WTC11 (cell line): ENCODE measurements at regions not wholly inside any gene's neighbourhood (a gene's known extent, or its start where the extent isn't known, plus 50 kb on each side); places are given as distances from the start of the nearest gene placed in this dataset.

ENCODE experiments used
- ATAC-seq: fragments of 200-7000 bp; cut with Tn5 transposase; 2 replicates; pipeline ENCODE4 v1.10.0; 2021; ENCODE audit warnings: mild to moderate bottlenecking, moderate library complexity
- CTCF ChIA-PET: fragments of 300-600 bp; sonication (Branson Sonifier 250); formaldehyde crosslinking; loops from one replicate; lab custom pipeline; 2021; ENCODE audit warnings: antibody characterized with exemption; lab: Charles Lee
- POLR2A ChIA-PET: fragments of 350-600 bp; sonication (Branson Sonifier 250); formaldehyde crosslinking; loops from one replicate; lab custom pipeline; 2021; ENCODE audit warnings: antibody characterized with exemption; lab: Charles Lee
- DNase-seq: peaks from one replicate; pipeline ENCODE4 v3.0.0; 2021; ENCODE audit warnings: low spot score
- H3K27ac Mint-ChIP-seq: 2 replicates; pipeline ENCODE4 v1.8.0; 2021; ENCODE audit warnings: mixed read lengths
- H3K27me3 Mint-ChIP-seq: 2 replicates; pipeline ENCODE4 v1.8.0; 2021; ENCODE audit warnings: low read depth, mild to moderate bottlenecking, moderate library complexity, mixed read lengths
- H3K36me3 Mint-ChIP-seq: 2 replicates; pipeline ENCODE4 v1.8.0; 2021; ENCODE audit warnings: mixed read lengths
- H3K4me1 Mint-ChIP-seq: 2 replicates; pipeline ENCODE4 v1.8.0; 2022; ENCODE audit warnings: mixed read lengths
- H3K4me3 Mint-ChIP-seq: 2 replicates; pipeline ENCODE4 v1.8.0; 2021; ENCODE audit warnings: mild to moderate bottlenecking, moderate library complexity, mixed read lengths
- H3K9me3 Mint-ChIP-seq: 2 replicates; pipeline ENCODE4 v1.8.0; 2021; ENCODE audit warnings: mixed read lengths
- ATF6 ChIP-seq: sonication (generic); formaldehyde crosslinking; IDR thresholded peaks from 2 replicates; pipeline ENCODE4 v1.8.1; 2023; ENCODE audit warnings: mild to moderate bottlenecking, missing genetic modification reagents
- CDX4 ChIP-seq: fragments of 250-450 bp; sonication (Bioruptor Pico); IDR thresholded peaks from 2 replicates; pipeline ENCODE4 v1.9.0; 2021; ENCODE audit warnings: moderate library complexity, mild to moderate bottlenecking, inconsistent platforms, borderline replicate concordance
- CREB1 ChIP-seq: sonication (generic); formaldehyde crosslinking; IDR thresholded peaks from 2 replicates; pipeline ENCODE4 v1.8.0; 2023; ENCODE audit warnings: mild to moderate bottlenecking, missing genetic modification reagents
- CTCF ChIP-seq: fragments of 200-600 bp; IDR thresholded peaks from 2 replicates; pipeline ENCODE4 v1.8.0; 2022; ENCODE audit warnings: antibody characterized with exemption
- E2F5 ChIP-seq: sonication (generic); formaldehyde crosslinking; IDR thresholded peaks from 2 replicates; pipeline ENCODE4 v1.8.1; 2022; ENCODE audit warnings: mild to moderate bottlenecking, moderate library complexity, missing genetic modification reagents
- ETV6 ChIP-seq: sonication (generic); formaldehyde crosslinking; IDR thresholded peaks from 2 replicates; pipeline ENCODE4 v1.8.1; 2022; ENCODE audit warnings: mild to moderate bottlenecking, missing genetic modification reagents
- IRF2 ChIP-seq: sonication (generic); formaldehyde crosslinking; IDR thresholded peaks from 2 replicates; pipeline ENCODE4 v1.8.0; 2022; ENCODE audit warnings: low read depth, missing genetic modification reagents, borderline replicate concordance
- KAT7 ChIP-seq: sonication (generic); formaldehyde crosslinking; IDR thresholded peaks from 2 replicates; pipeline ENCODE4 v1.8.1; 2023; ENCODE audit warnings: missing genetic modification reagents, mild to moderate bottlenecking, borderline replicate concordance
- NFYB ChIP-seq: sonication (generic); formaldehyde crosslinking; conservative IDR thresholded peaks from 2 replicates; pipeline ENCODE4 v1.8.0; 2022; ENCODE audit warnings: low read depth, missing genetic modification reagents
- PREB ChIP-seq: sonication (generic); formaldehyde crosslinking; IDR thresholded peaks from 2 replicates; pipeline ENCODE4 v1.8.1; 2022; ENCODE audit warnings: mild to moderate bottlenecking, missing genetic modification reagents, moderate library complexity, borderline replicate concordance
- PRRX2 ChIP-seq: fragments of 250-450 bp; sonication (Bioruptor Pico); IDR thresholded peaks from 2 replicates; pipeline ENCODE4 v1.8.0; 2021; ENCODE audit warnings: mild to moderate bottlenecking
- ZBTB21 ChIP-seq: sonication (generic); formaldehyde crosslinking; IDR thresholded peaks from 2 replicates; pipeline ENCODE4 v1.8.1; 2023; ENCODE audit warnings: mild to moderate bottlenecking, missing genetic modification reagents, borderline replicate concordance
- ZMAT4 ChIP-seq: fragments of 250-450 bp; sonication (Bioruptor Pico); IDR thresholded peaks from 2 replicates; pipeline ENCODE4 v1.9.0; 2021; ENCODE audit warnings: mild to moderate bottlenecking
- ZNF263 ChIP-seq: sonication (generic); formaldehyde crosslinking; IDR thresholded peaks from 2 replicates; pipeline ENCODE4 v1.8.1; 2022; ENCODE audit warnings: low read depth, mild to moderate bottlenecking, moderate library complexity, missing genetic modification reagents

- Mint-ChIP-seq H3K9me3 (no peaks in the 10 kb centered on the region), H3K4me3 (no peak overlapping the region), H3K36me3 (no peaks in the 10 kb centered on the region), H3K27ac (no peak overlapping the region), H3K4me1 (peaks cover 61% of the 10 kb centered on the region), H3K27me3 (peaks cover 4% of the 10 kb centered on the region)
- peak; percentile 65 for TF ChIP-seq CTCF
- TF ChIP-seq E2F5 (CRISPR knock-in tag) = no peak
- DNase-seq (peak; percentile 65), ATAC-seq (peak; percentile 24; the same call in 1 of the 2 replicates)
- ChIA-PET POLR2A (no interaction called here), CTCF (interaction anchor here (0.6 kb wide), 1 partner anchor 391 kb away, joined by 3 read pairs; no protein-coding TSS in a partner anchor)
Measured at GRCh38 chr2:104412384-104412783, 441.5 kb upstream of the POU3F3 start.

GRCh38 chr2:104413890-104414289 lies 440.0 kb upstream of the POU3F3 start:
- ATAC-seq (no peak), DNase-seq (no peak)
- H3K4me3 Mint-ChIP-seq = no peak overlapping the region
- H3K4me1 Mint-ChIP-seq = peaks cover 47% of the 10 kb centered on the region
- no peaks in the 10 kb centered on the region for H3K36me3 Mint-ChIP-seq
- ChIA-PET CTCF (interaction anchor here (0.6 to 1.0 kb wide), 2 partner anchors 22 to 48 kb away, joined by 3 to 4 read pairs; no protein-coding TSS in a partner anchor), POLR2A (no interaction called here)
- TF ChIP-seq ETV6 (CRISPR knock-in tag) (no peak), NFYB (no peak), CREB1 (CRISPR knock-in tag) (no peak), IRF2 (CRISPR knock-in tag) (no peak), ATF6 (CRISPR knock-in tag) (no peak)
- H3K9me3 Mint-ChIP-seq = no peaks in the 10 kb centered on the region
- H3K27me3 Mint-ChIP-seq = peaks cover 4% of the 10 kb centered on the region
- no peak overlapping the region for H3K27ac Mint-ChIP-seq

- peak overlapping the region; percentile 23 for H3K4me3 Mint-ChIP-seq
- H3K9me3 Mint-ChIP-seq = no peaks in the 10 kb centered on the region
- no peaks in the 10 kb centered on the region for H3K36me3 Mint-ChIP-seq
- TF ChIP-seq PREB (CRISPR knock-in tag) (no peak), ZNF263 (CRISPR knock-in tag) (no peak), CDX4 (CRISPR knock-in tag) (no peak), KAT7 (CRISPR knock-in tag) (no peak), PRRX2 (no peak), ZMAT4 (CRISPR knock-in tag) (no peak), ZBTB21 (CRISPR knock-in tag) (no peak)
- DNase-seq (no peak), ATAC-seq (peak; percentile 74)
- ChIA-PET CTCF (interaction anchor here (1.3 kb wide), 1 partner anchor 337 kb away, joined by 4 read pairs; no protein-coding TSS in a partner anchor), POLR2A (no interaction called here)
- peaks cover 44% of the 10 kb centered on the region for H3K4me1 Mint-ChIP-seq
- peaks cover 4% of the 10 kb centered on the region for H3K27me3 Mint-ChIP-seq
- no peak overlapping the region for H3K27ac Mint-ChIP-seq
Measured at GRCh38 chr2:104415284-104415683, 438.6 kb upstream of the POU3F3 start.
